ENCODE measurements at regions not wholly inside any gene's neighbourhood (a gene's known extent, or its start where the extent isn't known, plus 50 kb on each side); places are given as distances from the start of the nearest gene placed in this dataset.

GRCh38 chr1:96931136-96931535, 209.6 kb downstream of the PTBP2 start:
- H3K9me3 Mint-ChIP-seq: peaks cover 2% of the 10 kb centered on the region
- no peak for DNase-seq
- no peak overlapping the region for H3K4me3 Mint-ChIP-seq
- H3K27me3 Mint-ChIP-seq: peaks cover 2% of the 10 kb centered on the region
- H3K27ac Mint-ChIP-seq: no peak overlapping the region
- H3K4me1 Mint-ChIP-seq: no peaks in the 10 kb centered on the region
- H3K36me3 Mint-ChIP-seq (ENCODE audit: low read depth): no peaks in the 10 kb centered on the region
- no peak for ATAC-seq

- H3K27me3 Mint-ChIP-seq: peaks cover 2% of the 10 kb centered on the region
- DNase-seq: no peak
- no peaks in the 10 kb centered on the region for H3K4me1 Mint-ChIP-seq
- H3K9me3 Mint-ChIP-seq: no peaks in the 10 kb centered on the region
- H3K4me3 Mint-ChIP-seq: no peak overlapping the region
- H3K27ac Mint-ChIP-seq: no peak overlapping the region
- no peak for ATAC-seq
- H3K36me3 Mint-ChIP-seq (ENCODE audit: low read depth): no peaks in the 10 kb centered on the region
Measured at GRCh38 chr1:96934282-96934681, 212.7 kb downstream of the PTBP2 start.

GRCh38 chr1:96944432-96945092, 223.0 kb downstream of the PTBP2 start:
- Mint-ChIP-seq H3K27me3 (peaks cover 2% of the 10 kb centered on the region), H3K4me1 (no peaks in the 10 kb centered on the region), H3K4me3 (no peak overlapping the region), H3K36me3 (ENCODE audit: low read depth) (no peaks in the 10 kb centered on the region), H3K27ac (no peak overlapping the region), H3K9me3 (no peaks in the 10 kb centered on the region)
- no peak for DNase-seq
- no peak for ATAC-seq

GRCh38 chr1:96945509-96946084, 224.0 kb downstream of the PTBP2 start:
- Mint-ChIP-seq H3K27me3 (peaks cover 5% of the 10 kb centered on the region), H3K4me3 (no peak overlapping the region), H3K27ac (no peak overlapping the region), H3K4me1 (no peaks in the 10 kb centered on the region), H3K36me3 (ENCODE audit: low read depth) (no peaks in the 10 kb centered on the region), H3K9me3 (no peaks in the 10 kb centered on the region)
- DNase-seq (no peak), ATAC-seq (no peak)

- Mint-ChIP-seq H3K27ac (no peak overlapping the region), H3K36me3 (ENCODE audit: low read depth) (no peaks in the 10 kb centered on the region), H3K9me3 (no peaks in the 10 kb centered on the region), H3K27me3 (no peaks in the 10 kb centered on the region), H3K4me3 (no peak overlapping the region), H3K4me1 (no peaks in the 10 kb centered on the region)
- DNase-seq (no peak), ATAC-seq (no peak)
Measured at GRCh38 chr1:96955307-96956012, 233.9 kb downstream of the PTBP2 start.

- H3K4me1 Mint-ChIP-seq: no peaks in the 10 kb centered on the region
- H3K27ac Mint-ChIP-seq: no peak overlapping the region
- no peak overlapping the region for H3K4me3 Mint-ChIP-seq
- H3K27me3 Mint-ChIP-seq: peaks cover 7% of the 10 kb centered on the region
- no peak for DNase-seq
- H3K36me3 Mint-ChIP-seq (ENCODE audit: low read depth): no peaks in the 10 kb centered on the region
- ATAC-seq: no peak
- H3K9me3 Mint-ChIP-seq: no peaks in the 10 kb centered on the region
Measured at GRCh38 chr1:96962216-96962615, 240.6 kb downstream of the PTBP2 start.

- peaks cover 7% of the 10 kb centered on the region for H3K27me3 Mint-ChIP-seq
- no peaks in the 10 kb centered on the region for H3K36me3 Mint-ChIP-seq (ENCODE audit: low read depth)
- H3K9me3 Mint-ChIP-seq: no peaks in the 10 kb centered on the region
- H3K27ac Mint-ChIP-seq: no peak overlapping the region
- no peaks in the 10 kb centered on the region for H3K4me1 Mint-ChIP-seq
- no peak for DNase-seq
- ATAC-seq: no peak
- no peak overlapping the region for H3K4me3 Mint-ChIP-seq
Measured at GRCh38 chr1:96962751-96963211, 241.2 kb downstream of the PTBP2 start.

GRCh38 chr1:96964761-96965160, 243.2 kb downstream of the PTBP2 start:
- no peak for ATAC-seq
- no peak overlapping the region for H3K27ac Mint-ChIP-seq
- no peaks in the 10 kb centered on the region for H3K36me3 Mint-ChIP-seq (ENCODE audit: low read depth)
- DNase-seq: no peak
- peaks cover 14% of the 10 kb centered on the region for H3K27me3 Mint-ChIP-seq
- no peaks in the 10 kb centered on the region for H3K9me3 Mint-ChIP-seq
- no peaks in the 10 kb centered on the region for H3K4me1 Mint-ChIP-seq
- no peak overlapping the region for H3K4me3 Mint-ChIP-seq

- Mint-ChIP-seq H3K27me3 (peaks cover 26% of the 10 kb centered on the region), H3K36me3 (ENCODE audit: low read depth) (no peaks in the 10 kb centered on the region), H3K9me3 (no peaks in the 10 kb centered on the region), H3K4me1 (no peaks in the 10 kb centered on the region), H3K4me3 (no peak overlapping the region), H3K27ac (no peak overlapping the region)
- DNase-seq (peak; percentile 75), ATAC-seq (peak; percentile 66)
Measured at GRCh38 chr1:96966536-96967138, 245.1 kb downstream of the PTBP2 start.

GRCh38 chr1:96967311-96967710, 245.7 kb downstream of the PTBP2 start:
- peaks cover 27% of the 10 kb centered on the region for H3K27me3 Mint-ChIP-seq
- H3K27ac Mint-ChIP-seq: no peak overlapping the region
- no peaks in the 10 kb centered on the region for H3K9me3 Mint-ChIP-seq
- DNase-seq (no peak), ATAC-seq (no peak)
- H3K36me3 Mint-ChIP-seq (ENCODE audit: low read depth): no peaks in the 10 kb centered on the region
- no peak overlapping the region for H3K4me3 Mint-ChIP-seq
- no peaks in the 10 kb centered on the region for H3K4me1 Mint-ChIP-seq

- Mint-ChIP-seq H3K27ac (no peak overlapping the region), H3K27me3 (peaks cover 27% of the 10 kb centered on the region), H3K4me3 (no peak overlapping the region), H3K4me1 (no peaks in the 10 kb centered on the region), H3K9me3 (no peaks in the 10 kb centered on the region), H3K36me3 (ENCODE audit: low read depth) (no peaks in the 10 kb centered on the region)
- no peak for ATAC-seq
- no peak for DNase-seq
Measured at GRCh38 chr1:96968541-96968940, 247.0 kb downstream of the PTBP2 start.

GRCh38 chr1:96968983-96969382, 247.4 kb downstream of the PTBP2 start:
- Mint-ChIP-seq H3K27me3 (peaks cover 29% of the 10 kb centered on the region), H3K36me3 (ENCODE audit: low read depth) (no peaks in the 10 kb centered on the region), H3K4me1 (no peaks in the 10 kb centered on the region), H3K27ac (no peak overlapping the region), H3K9me3 (no peaks in the 10 kb centered on the region), H3K4me3 (no peak overlapping the region)
- ATAC-seq: no peak
- no peak for DNase-seq

- H3K4me3 Mint-ChIP-seq: no peak overlapping the region
- peaks cover 28% of the 10 kb centered on the region for H3K27me3 Mint-ChIP-seq
- no peak for DNase-seq
- no peak for ATAC-seq
- H3K4me1 Mint-ChIP-seq: no peaks in the 10 kb centered on the region
- no peaks in the 10 kb centered on the region for H3K36me3 Mint-ChIP-seq (ENCODE audit: low read depth)
- H3K27ac Mint-ChIP-seq: no peak overlapping the region
- no peaks in the 10 kb centered on the region for H3K9me3 Mint-ChIP-seq
Measured at GRCh38 chr1:96969656-96970163, 248.1 kb downstream of the PTBP2 start.

GRCh38 chr1:96971439-96971838, 249.9 kb downstream of the PTBP2 start:
- Mint-ChIP-seq H3K4me1 (no peaks in the 10 kb centered on the region), H3K4me3 (no peak overlapping the region), H3K27ac (no peak overlapping the region), H3K36me3 (ENCODE audit: low read depth) (no peaks in the 10 kb centered on the region), H3K9me3 (no peaks in the 10 kb centered on the region), H3K27me3 (peaks cover 28% of the 10 kb centered on the region)
- DNase-seq: no peak
- ATAC-seq: no peak

Measured in activated naive CD8-positive, alpha-beta T cell treated with anti-CD3 and anti-CD28 coated beads, Interleukin-2, amount 50 U/mL, for 24 hours (primary cell).